Karpas-422 (cell line): ENCODE measurements at regions not wholly inside any gene's neighbourhood (a gene's known extent, or its start where the extent isn't known, plus 50 kb on each side); places are given as distances from the start of the nearest gene placed in this dataset.

Experiments used
- DNase-seq: peaks from one replicate; pipeline ENCODE4 v3.0.0-alpha.2; 2015
- H2AFZ ChIP-seq: fragments of 200-600 bp; sonication (generic); 2 replicates; pipeline ENCODE4 v1.6.1; 2014; ENCODE audit warnings: antibody characterized with exemption, low read length, mixed read lengths
- H3K27ac ChIP-seq: fragments of 200-600 bp; sonication (generic); 2 replicates; pipeline ENCODE4 v1.5.1; 2014; ENCODE audit warnings: mild to moderate bottlenecking, low read length, moderate library complexity
- H3K27me3 ChIP-seq: fragments of 200-600 bp; sonication (generic); 2 replicates; pipeline ENCODE4 v1.6.1; 2014; ENCODE audit warnings: low read length, mixed read lengths
- H3K36me3 ChIP-seq: fragments of 200-600 bp; sonication (generic); 2 replicates; pipeline ENCODE4 v1.6.1; 2014; ENCODE audit warnings: low read length, mixed read lengths; ENCODE audit not compliant: insufficient read depth
- H3K4me1 ChIP-seq: fragments of 200-600 bp; sonication (generic); 2 replicates; pipeline ENCODE4 v1.6.1; 2014; ENCODE audit warnings: mild to moderate bottlenecking, low read length, mixed read lengths
- H3K4me2 ChIP-seq: fragments of 200-600 bp; sonication (generic); 2 replicates; pipeline ENCODE4 v1.6.1; 2014; ENCODE audit warnings: low read length, low read depth, mild to moderate bottlenecking; ENCODE audit not compliant: poor library complexity, severe bottlenecking
- H3K4me3 ChIP-seq: fragments of 200-600 bp; sonication (generic); 2 replicates; pipeline ENCODE4 v1.5.1; 2014; ENCODE audit warnings: mild to moderate bottlenecking, antibody characterized with exemption, low read length, mixed read lengths
- H3K79me2 ChIP-seq: fragments of 200-600 bp; sonication (generic); 2 replicates; pipeline ENCODE4 v1.6.1; 2014; ENCODE audit warnings: mild to moderate bottlenecking, low read length, mixed read lengths
- H3K9ac ChIP-seq: fragments of 200-600 bp; sonication (generic); 2 replicates; pipeline ENCODE4 v1.6.0; 2014; ENCODE audit warnings: low read length
- H3K9me2 ChIP-seq: fragments of 200-600 bp; sonication (generic), shearing (Covaris generic); replicated peaks from 2 replicates; pipeline ENCODE4 v1.6.0; 2014; ENCODE audit warnings: mild to moderate bottlenecking, low read length, moderate library complexity; ENCODE audit not compliant: insufficient read depth
- H3K9me3 ChIP-seq: fragments of 300-700, 200-600 bp; sonication (generic); 2 replicates; pipeline ENCODE4 v1.6.1; 2014; ENCODE audit warnings: low read length, mixed read lengths
- H4K20me1 ChIP-seq: fragments of 200-600 bp; sonication (generic); 2 replicates; pipeline ENCODE4 v1.6.1; 2014; ENCODE audit warnings: mild to moderate bottlenecking, antibody characterized with exemption, low read length, low read depth; ENCODE audit not compliant: insufficient read depth

GRCh38 chr17:77470330-77470786 lies 329.6 kb downstream of the SEC14L1 start:
- Histone ChIP-seq H3K79me2 (peaks cover 95% of the 10 kb centered on the region), H3K9ac (peak overlapping the region; percentile 75), H3K4me3 (peak overlapping the region; percentile 62; the same call in 1 of the 2 replicates), H3K4me1 (peaks cover 89% of the 10 kb centered on the region), H3K36me3 (peaks cover 4% of the 10 kb centered on the region; the same call in 1 of the 2 replicates), H3K27ac (peak overlapping the region; percentile 98), H2AFZ (no peak overlapping the region), H3K9me2 (no peaks in the 10 kb centered on the region), H3K27me3 (no peaks in the 10 kb centered on the region), H3K9me3 (no peaks in the 10 kb centered on the region), H3K4me2 (peak overlapping the region; percentile 87), H4K20me1 (peaks cover 4% of the 10 kb centered on the region; the same call in 1 of the 2 replicates)
- no peak for DNase-seq

GRCh38 chr17:77470800-77471733 lies 330.3 kb downstream of the SEC14L1 start:
- peak overlapping the region; percentile 62 for H3K4me3 ChIP-seq
- peaks cover 4% of the 10 kb centered on the region; the same call in 1 of the 2 replicates for H4K20me1 ChIP-seq
- H3K4me2 ChIP-seq: peak overlapping the region; percentile 87
- H3K4me1 ChIP-seq: peaks cover 89% of the 10 kb centered on the region
- peak overlapping the region; percentile 98 for H3K27ac ChIP-seq
- H2AFZ ChIP-seq: no peak overlapping the region
- H3K9me3 ChIP-seq: no peaks in the 10 kb centered on the region
- peak; percentile 84 for DNase-seq
- H3K27me3 ChIP-seq: no peaks in the 10 kb centered on the region
- peaks cover 4% of the 10 kb centered on the region; the same call in 1 of the 2 replicates for H3K36me3 ChIP-seq
- H3K9ac ChIP-seq: peak overlapping the region; percentile 75
- H3K9me2 ChIP-seq: no peaks in the 10 kb centered on the region
- H3K79me2 ChIP-seq: peaks cover 98% of the 10 kb centered on the region

- H2AFZ ChIP-seq: no peak overlapping the region
- peaks cover 4% of the 10 kb centered on the region; the same call in 1 of the 2 replicates for H4K20me1 ChIP-seq
- H3K4me3 ChIP-seq: peak overlapping the region; percentile 62
- H3K27me3 ChIP-seq: no peaks in the 10 kb centered on the region
- H3K27ac ChIP-seq: peak overlapping the region; percentile 98
- peak overlapping the region; percentile 87 for H3K4me2 ChIP-seq
- no peaks in the 10 kb centered on the region; the same call in 1 of the 2 replicates for H3K36me3 ChIP-seq
- DNase-seq: peak; percentile 86
- H3K79me2 ChIP-seq: peaks cover 98% of the 10 kb centered on the region
- H3K9ac ChIP-seq: peak overlapping the region; percentile 75
- H3K4me1 ChIP-seq: peaks cover 87% of the 10 kb centered on the region
- no peaks in the 10 kb centered on the region for H3K9me3 ChIP-seq
- no peaks in the 10 kb centered on the region for H3K9me2 ChIP-seq
Measured at GRCh38 chr17:77471984-77472461, 331.3 kb downstream of the SEC14L1 start.

DNA sequence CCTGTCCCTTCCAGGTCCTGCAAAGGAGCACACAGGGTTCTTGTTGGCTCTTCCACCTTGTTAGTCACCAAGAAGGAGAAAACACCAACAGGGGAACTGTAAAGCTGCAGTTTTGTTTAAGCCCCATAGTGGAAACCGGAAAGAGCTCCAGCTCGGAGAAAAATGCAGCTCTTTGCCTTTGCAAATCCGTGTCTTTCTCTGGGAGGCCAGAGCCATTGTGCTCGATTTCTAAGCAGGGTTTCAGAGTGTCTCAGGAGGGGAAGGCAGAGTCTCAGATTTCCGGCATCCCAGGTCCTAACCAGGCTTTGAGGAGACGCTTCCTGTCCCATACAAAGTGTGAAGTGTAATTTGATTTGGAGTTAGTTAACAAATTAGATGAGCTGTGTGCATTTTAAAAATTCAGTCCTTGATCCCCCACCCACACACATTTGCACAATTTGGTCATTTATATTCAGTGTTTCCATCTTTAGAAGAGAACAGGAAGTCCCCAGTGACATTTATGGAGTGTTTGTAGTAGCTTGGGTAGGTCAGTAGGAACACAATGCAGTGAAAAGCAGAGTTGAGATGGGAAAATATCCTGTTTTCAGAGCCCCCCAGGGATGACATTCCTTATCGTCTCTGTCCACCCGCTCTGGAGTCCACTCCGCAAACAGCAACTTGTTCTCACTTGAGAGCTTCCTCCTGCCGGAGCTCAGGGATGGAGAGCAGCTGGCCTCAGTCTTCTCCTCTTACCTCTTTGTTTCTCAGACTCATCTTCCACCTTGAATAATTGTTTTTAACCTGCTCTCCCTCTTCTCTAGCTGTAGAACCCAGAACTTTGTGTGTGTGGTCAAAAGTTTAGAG lies 331.9 kb downstream of the SEC14L1 start:
- H2AFZ ChIP-seq: no peak overlapping the region
- peaks cover 84% of the 10 kb centered on the region for H3K4me1 ChIP-seq
- peaks cover 4% of the 10 kb centered on the region; the same call in 1 of the 2 replicates for H4K20me1 ChIP-seq
- DNase-seq: peak; percentile 88
- H3K9ac ChIP-seq: peak overlapping the region; percentile 75
- peak overlapping the region; percentile 87 for H3K4me2 ChIP-seq
- peak overlapping the region; percentile 98 for H3K27ac ChIP-seq
- H3K4me3 ChIP-seq: peak overlapping the region; percentile 62
- H3K36me3 ChIP-seq: no peaks in the 10 kb centered on the region; the same call in 1 of the 2 replicates
- H3K9me2 ChIP-seq: no peaks in the 10 kb centered on the region
- H3K27me3 ChIP-seq: no peaks in the 10 kb centered on the region
- H3K79me2 ChIP-seq: peaks cover 98% of the 10 kb centered on the region
- no peaks in the 10 kb centered on the region for H3K9me3 ChIP-seq

- peak overlapping the region; percentile 75 for H3K9ac ChIP-seq
- no peaks in the 10 kb centered on the region for H3K9me3 ChIP-seq
- no peaks in the 10 kb centered on the region; the same call in 1 of the 2 replicates for H3K36me3 ChIP-seq
- peaks cover 80% of the 10 kb centered on the region for H3K4me1 ChIP-seq
- no peak overlapping the region for H2AFZ ChIP-seq
- H3K9me2 ChIP-seq: no peaks in the 10 kb centered on the region
- peak overlapping the region; percentile 87 for H3K4me2 ChIP-seq
- H3K79me2 ChIP-seq: peaks cover 100% of the 10 kb centered on the region
- no peak for DNase-seq
- H3K27me3 ChIP-seq: no peaks in the 10 kb centered on the region
- H4K20me1 ChIP-seq: peaks cover under 1% of the 10 kb centered on the region; the same call in 1 of the 2 replicates
- peak overlapping the region; percentile 98 for H3K27ac ChIP-seq
- peak overlapping the region; percentile 62; the same call in 1 of the 2 replicates for H3K4me3 ChIP-seq
Measured at GRCh38 chr17:77473615-77474226, 333.0 kb downstream of the SEC14L1 start.

DNA sequence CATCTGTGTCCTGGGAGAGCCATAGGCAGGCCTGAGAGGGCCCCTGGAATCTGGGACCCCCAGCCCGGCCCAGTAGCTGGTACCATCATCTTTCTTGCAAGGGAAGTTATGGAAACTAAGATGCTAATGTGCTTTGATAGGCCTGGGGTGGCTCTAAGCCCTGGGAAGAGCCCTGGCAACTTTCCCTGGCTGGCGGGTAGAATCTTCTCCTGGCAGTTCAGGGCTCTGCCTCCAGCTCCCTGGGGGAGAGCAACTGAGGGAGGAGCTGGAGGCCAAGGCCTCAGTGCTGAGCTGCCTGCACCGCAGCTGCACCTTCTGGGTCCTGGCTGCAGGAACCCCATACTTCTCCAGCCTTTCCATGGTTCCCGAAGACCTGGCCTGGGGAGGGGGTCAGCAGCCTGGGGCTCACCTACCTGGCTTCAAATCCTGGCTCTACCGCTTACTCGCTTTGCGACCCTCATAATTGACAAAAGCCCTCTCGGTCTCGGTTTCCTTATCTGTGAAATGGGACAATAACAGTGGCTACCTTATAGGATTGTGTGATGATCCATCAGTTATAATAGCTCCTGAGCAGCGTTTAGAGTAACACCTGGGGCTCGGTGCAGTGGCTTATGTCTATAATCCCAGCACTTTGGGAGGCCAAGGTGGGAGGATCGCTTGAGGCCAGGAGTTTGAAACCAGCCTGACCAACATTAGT lies 333.7 kb downstream of the SEC14L1 start:
- Histone ChIP-seq H2AFZ (no peak overlapping the region), H4K20me1 (no peaks in the 10 kb centered on the region; the same call in 1 of the 2 replicates), H3K27me3 (no peaks in the 10 kb centered on the region), H3K36me3 (no peaks in the 10 kb centered on the region; the same call in 1 of the 2 replicates), H3K9me2 (no peaks in the 10 kb centered on the region), H3K4me1 (peaks cover 73% of the 10 kb centered on the region), H3K27ac (peak overlapping the region; percentile 98), H3K79me2 (peaks cover 100% of the 10 kb centered on the region), H3K4me3 (no peak overlapping the region), H3K9me3 (no peaks in the 10 kb centered on the region), H3K4me2 (peak overlapping the region; percentile 87), H3K9ac (peak overlapping the region; percentile 75)
- DNase-seq: no peak
